HG02870 (cell line): ENCODE measurements at regions not wholly inside any gene's neighbourhood (a gene's known extent, or its start where the extent isn't known, plus 50 kb on each side); places are given as distances from the start of the nearest gene placed in this dataset.
A peak's percentile ranks its signal among the peaks of the same experiment; 100 is the strongest.

Source experiments
- ATAC-seq: cut with Tn5 transposase; IDR thresholded peaks from one replicate; pipeline ENCODE4 v1.9.1; 2021; ENCODE audit warnings: mild to moderate bottlenecking, moderate library complexity; ENCODE audit not compliant: unreplicated experiment

GRCh38 chr2:8193686-8194615 lies 487.9 kb upstream of the ID2 start:
- no peak for ATAC-seq

- no peak for ATAC-seq
These were observed 486.1 kb upstream of the ID2 start for GRCh38 chr2:8195784-8196183.

GRCh38 chr2:8196316-8196715 lies 485.5 kb upstream of the ID2 start:
- ATAC-seq = no peak

DNA sequence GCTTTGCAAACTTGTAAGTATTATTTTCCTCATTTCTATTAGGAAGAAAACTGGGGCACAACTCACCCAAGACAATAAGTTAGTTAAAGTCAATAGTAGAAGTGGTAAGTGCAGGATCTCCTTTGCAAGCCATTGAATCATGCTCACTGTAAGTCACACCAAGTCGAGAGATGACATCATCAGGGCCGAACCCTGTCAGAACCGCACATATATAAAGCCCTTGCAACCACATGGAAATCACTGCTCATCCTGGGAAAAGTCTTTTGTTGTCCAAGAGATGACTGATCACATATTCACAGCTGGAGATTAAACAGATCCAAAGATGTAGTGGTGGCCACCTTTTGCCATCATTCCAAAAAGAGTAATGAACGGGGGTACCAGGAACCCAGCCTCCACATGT lies 484.8 kb upstream of the ID2 start:
- ATAC-seq = no peak

- no peak for ATAC-seq
These were observed 484.0 kb upstream of the ID2 start for GRCh38 chr2:8197825-8198224.

GRCh38 chr2:8198766-8199382 lies 483.0 kb upstream of the ID2 start:
- ATAC-seq = no peak

DNA sequence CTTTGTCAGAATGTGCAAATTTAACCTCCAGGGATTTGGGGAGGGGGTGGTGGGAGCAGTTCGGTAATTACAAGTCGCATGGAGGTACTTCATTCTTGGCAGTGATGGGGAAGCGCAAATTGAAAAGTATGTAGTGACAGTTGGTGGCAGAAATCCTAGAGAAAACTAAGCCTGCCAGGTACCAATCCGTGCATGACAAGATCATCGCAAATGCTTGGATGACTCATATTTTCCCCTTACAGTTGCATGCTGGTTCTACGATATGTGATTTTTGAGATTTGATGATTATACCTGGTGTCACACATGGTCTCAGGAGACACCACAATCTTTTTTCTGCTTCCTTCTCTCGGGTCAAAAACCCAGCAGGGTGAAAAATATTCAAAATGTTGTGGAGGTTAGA lies 479.7 kb upstream of the ID2 start:
- ATAC-seq = peak; percentile 70

DNA sequence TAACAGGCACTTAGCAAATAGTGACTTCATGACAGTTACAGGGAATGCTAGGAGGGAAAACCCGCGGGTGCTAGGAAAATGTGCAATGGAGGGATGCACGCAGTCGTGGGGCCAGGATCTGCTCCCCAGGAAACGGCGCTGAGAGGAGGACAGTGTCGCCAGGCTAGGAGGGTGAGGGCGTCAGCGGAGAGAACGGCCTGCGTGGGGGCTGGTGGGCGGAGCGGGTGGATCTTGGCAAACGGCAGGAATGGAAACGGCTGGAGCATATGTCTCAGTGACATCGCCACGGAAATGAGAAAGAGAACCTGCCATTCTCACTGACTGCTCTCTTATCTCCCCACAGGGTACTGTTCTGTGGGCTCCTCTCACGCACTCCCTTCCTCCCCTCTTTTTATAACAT lies 478.5 kb upstream of the ID2 start:
- ATAC-seq = no peak

DNA sequence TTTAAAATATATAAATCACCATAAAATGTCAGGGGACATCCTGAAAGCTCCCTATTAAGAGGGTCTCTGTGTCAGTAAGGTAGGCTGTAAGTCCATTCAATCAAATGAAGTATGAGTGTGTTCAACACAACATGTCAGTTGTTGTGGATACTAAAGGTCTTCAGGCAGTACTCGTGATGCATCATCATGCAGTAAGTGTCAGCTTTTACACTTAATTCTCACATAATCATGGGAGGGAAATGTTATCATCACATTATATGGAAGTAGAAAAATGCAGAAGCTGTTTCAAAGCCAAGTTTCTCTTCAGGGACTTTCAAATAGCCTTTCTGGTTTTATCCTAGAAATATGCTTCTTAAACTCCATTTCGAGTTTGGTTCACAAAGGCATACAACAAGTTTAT lies 477.1 kb upstream of the ID2 start:
- no peak for ATAC-seq

DNA sequence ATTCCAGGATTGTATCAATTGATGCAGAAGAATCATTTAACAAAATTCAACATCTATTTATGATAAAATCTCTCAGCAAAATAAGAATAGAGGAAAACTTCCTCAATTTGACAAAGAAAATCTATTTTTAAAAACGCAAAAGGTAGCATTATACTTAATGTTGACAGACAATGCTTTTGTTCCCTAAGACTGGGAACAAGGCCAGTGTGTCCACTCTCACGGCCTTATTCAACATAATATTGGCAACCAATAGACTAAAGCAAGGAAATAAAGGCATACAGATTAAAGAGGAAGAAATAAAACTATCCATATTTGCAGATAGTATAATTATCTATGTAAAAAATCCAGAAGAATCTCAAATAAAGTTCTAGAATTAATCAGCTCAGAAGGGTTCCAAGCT lies 472.4 kb upstream of the ID2 start:
- no peak for ATAC-seq

GRCh38 chr2:8211384-8211783 lies 470.5 kb upstream of the ID2 start:
- no peak for ATAC-seq

DNA sequence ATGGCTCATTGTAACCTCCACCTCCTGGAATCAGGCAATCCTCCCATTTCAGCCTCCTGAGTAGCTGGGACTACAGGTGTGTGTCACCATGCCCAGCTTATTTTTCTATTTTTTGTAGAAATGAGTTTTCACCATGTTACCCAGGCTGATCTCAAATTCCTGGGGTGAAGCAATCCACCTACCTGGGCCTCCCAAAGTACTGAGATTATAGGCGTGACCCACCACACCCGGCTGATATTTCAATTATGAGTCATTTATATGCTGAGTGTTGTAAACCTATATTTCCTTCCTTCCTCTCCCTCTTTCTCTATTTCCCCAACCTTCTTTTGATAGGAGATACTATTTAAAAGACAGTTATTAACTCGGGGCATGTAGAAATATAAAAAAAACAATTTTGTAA lies 469.6 kb upstream of the ID2 start:
- ATAC-seq = no peak

GRCh38 chr2:8214036-8214615 lies 467.7 kb upstream of the ID2 start:
- ATAC-seq = no peak

DNA sequence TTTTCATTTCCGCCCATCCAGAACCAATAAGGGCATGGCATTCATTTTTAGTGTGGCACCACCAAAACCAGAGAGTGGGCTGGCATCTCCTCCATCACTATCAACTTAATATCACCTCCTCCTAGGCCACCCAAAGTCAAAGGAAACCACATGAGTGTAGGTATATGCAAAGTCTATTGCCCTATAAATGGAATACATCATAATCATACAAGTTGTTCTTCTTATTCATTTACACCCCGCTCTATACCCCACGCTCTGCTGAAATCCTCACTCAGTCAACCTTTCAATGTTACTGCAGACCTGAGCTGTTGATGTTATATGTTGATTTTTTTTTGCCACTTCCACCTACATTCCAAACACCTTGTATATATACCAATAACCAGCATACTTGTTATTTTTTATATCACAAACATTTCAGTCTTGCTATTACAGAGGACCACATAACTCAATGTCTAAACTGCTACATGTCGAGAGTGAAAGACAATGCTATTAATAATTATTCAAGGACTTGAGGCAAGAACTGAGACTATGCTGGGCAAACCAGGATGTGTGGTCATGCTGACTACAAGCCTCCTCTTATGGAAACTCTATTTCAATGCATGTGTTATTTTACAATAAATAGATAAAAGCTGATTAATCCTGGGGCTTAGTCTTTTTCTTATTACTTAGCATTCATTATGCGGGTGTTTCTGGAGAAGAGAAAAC lies 466.5 kb upstream of the ID2 start:
- ATAC-seq = no peak

DNA sequence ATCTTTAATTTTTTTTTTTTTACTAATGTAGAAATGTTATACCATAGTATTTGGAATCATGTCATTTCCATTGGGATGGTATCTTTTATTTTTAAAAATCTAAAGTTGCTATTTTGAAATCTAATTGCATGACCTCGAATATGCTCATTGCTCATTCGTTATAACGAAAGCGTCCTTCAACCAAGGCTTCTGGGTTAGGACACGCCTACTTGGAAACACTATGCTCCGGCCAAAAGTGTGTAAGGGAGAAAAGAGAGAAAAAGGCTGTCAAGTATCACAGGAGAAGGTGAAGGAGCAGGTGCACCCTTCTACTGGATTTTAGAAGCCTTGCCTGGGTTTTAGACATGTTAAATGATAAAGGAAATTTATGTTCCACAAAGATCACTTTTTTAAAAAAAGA lies 465.9 kb upstream of the ID2 start:
- no peak for ATAC-seq

DNA sequence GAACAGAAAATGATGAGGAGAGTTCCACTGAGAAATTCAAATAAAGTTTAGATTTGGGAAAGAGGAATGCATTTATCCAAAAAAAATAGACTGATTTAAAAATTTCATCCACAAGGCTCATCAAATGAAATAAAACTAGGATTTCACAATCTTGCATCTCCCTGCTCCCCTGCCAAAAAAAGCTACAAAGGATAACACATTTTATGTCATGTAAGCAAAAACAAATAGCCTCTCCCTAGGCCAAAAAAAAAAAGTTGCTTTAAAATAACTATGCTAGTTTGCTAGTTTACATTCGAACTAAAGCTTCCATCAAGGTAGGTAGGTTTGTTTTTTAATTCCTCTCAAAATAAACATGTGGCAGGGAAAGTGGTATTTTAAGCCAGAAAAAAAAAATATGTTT lies 465.5 kb upstream of the ID2 start:
- ATAC-seq = no peak

DNA sequence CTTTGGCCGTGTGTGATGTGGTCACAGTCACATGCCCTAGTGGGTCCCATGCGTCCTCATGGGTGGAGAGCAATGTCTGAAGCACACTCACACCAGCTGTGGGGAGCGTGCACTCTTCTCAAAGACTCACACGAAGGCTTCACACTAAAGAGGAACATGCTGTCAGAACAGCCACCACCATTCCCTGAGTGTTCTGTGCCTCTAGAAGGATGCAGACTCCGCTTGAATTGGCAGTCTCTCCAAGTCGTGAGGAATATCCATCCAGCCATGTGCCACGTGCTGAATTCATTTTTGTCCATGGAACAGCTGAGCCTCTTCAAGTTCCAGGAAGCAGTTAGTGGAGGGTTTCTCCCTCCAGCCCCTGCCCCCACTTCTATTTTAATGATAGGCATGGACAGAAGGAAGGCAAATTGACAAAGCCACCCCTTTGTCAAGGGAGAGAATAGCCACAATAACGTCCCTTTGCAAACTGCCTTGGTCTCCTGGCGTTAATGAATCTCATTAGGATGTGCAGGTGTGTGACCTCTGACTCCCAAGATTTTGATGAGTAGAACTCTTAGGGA lies 464.3 kb upstream of the ID2 start:
- no peak for ATAC-seq

- no peak for ATAC-seq
These were observed 462.8 kb upstream of the ID2 start for GRCh38 chr2:8219096-8219495.

DNA sequence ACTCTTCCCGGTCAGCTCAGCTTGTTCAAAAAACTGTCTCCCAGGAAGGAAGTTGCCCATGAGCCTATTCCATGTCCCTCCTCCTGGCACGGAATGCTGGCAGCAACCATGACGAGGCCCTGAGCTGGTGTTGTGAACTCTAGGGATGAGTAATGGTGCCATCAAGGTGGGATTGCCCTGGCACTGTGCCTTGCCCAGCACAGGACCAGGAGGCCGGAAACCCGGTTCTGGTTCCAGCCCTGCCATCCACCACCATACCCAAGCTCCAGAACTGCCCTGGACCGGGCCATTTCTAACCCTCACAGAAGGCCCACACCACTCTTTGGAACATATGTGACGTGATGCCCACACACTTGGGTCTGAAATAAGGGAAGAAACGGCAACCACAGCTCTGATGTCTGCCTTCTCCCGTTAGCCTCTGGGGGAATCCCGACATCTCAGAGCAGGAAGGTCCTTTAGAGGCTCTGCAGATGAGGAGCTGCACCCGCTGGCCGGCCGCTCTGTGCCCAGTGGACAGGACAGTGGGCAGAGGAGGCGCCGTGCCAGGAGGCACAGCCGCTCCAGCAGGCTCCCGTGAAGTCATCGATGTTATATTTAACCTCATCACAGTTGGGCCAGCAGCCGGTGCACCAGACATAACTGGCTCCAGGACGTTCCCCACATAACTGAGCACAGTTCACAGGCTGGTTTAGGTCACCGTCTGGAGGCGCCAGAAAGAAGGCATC lies 462.1 kb upstream of the ID2 start:
- ATAC-seq = no peak

DNA sequence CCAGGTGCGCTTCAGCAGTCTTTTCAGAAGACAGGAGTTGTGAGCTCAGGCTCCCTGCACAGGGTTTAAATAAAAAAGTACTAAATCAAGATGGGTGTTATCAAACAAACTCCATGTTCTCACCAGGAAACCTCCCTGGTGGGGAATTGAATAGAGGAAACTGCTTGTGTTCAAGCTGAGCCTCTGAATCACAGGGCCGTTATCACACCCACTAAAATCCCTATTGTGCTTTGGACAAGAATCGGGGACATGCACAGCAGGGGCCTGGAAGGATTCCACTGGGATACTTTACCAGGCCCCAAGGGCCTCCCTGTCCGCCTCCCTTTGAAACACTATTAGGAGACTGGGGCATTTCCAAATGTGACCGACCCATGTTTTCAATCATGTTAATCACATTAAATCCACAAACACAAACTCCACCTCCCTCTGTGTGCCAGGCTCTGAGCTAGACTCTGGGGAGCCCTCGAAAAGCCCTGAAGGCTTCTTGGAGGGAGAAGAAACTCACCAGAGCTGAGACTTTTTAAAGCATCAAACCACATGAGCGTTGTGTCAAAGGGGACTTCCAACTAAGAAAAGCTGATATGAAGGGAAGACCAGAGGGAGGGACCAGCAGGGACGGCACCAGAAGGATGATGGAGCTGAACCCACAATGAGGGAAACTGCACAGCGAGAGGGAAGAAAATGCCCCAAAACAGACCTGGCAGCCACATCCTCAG lies 458.7 kb upstream of the ID2 start:
- ATAC-seq = no peak
